Right ventricle myocardium inferior (tissue), 1 donor: ENCODE measurements at regions not wholly inside any gene's neighbourhood (a gene's known extent, or its start where the extent isn't known, plus 50 kb on each side); places are given as distances from the start of the nearest gene placed in this dataset.

Source experiments
- ATAC-seq: fragments of 200-7000 bp; cut with Tn5 transposase; one replicate; pipeline ENCODE4 v1.9.1; 2020; ENCODE audit warnings: mild to moderate bottlenecking, moderate library complexity
- DNase-seq: peaks from one replicate; pipeline ENCODE4 v3.0.0; 2021; ENCODE audit errors: missing footprints
- intact Hi-C: fragments of 100-400 bp; cut with DNase I; formaldehyde crosslinking; loops from one replicate; pipeline ENCODE4 v1.11.0; 2022
- donor health status: DM: no; HTN: yes; CAD: no; lungs with severe emphysema.

- ATAC-seq (no peak), DNase-seq (no peak)
- intact Hi-C loops = no loop called here
These were observed 140.3 kb downstream of the ARL6IP6 start for GRCh38 chr2:152858594-152859265.

GRCh38 chr2:152846697-152847470, 128.5 kb downstream of the ARL6IP6 start:
- ATAC-seq (no peak), DNase-seq (no peak)
- intact Hi-C loops = no loop called here

GRCh38 chr2:152835674-152836073, 117.3 kb downstream of the ARL6IP6 start:
- DNase-seq (no peak), ATAC-seq (no peak)
- intact Hi-C loops = no loop called here

GRCh38 chr2:152827944-152828343, 109.5 kb downstream of the ARL6IP6 start:
- no peak for DNase-seq
- ATAC-seq = no peak

GRCh38 chr2:152826581-152827279, 108.3 kb downstream of the ARL6IP6 start:
- no peak for DNase-seq
- ATAC-seq = no peak
- intact Hi-C loops = no loop called here

More at GRCh38 chr2:152827944-152828343, 109.5 kb downstream of the ARL6IP6 start:
- intact Hi-C loops = no loop called here

- intact Hi-C loops = no loop called here
These were observed 107.4 kb downstream of the ARL6IP6 start for GRCh38 chr2:152825834-152826233.

GRCh38 chr2:152823905-152824304, 105.5 kb downstream of the ARL6IP6 start:
- intact Hi-C loops = no loop called here
- no peak for DNase-seq
- no peak for ATAC-seq

More at GRCh38 chr2:152825834-152826233, 107.4 kb downstream of the ARL6IP6 start:
- DNase-seq = no peak
- ATAC-seq = no peak

GRCh38 chr2:152822676-152823075, 104.3 kb downstream of the ARL6IP6 start:
- intact Hi-C loops = no loop called here
- ATAC-seq = no peak
- DNase-seq = no peak

- intact Hi-C loops = no loop called here
- ATAC-seq (no peak), DNase-seq (no peak)
These were observed 101.6 kb downstream of the ARL6IP6 start for GRCh38 chr2:152820048-152820447.

GRCh38 chr2:152815634-152816257, 97.3 kb downstream of the ARL6IP6 start:
- intact Hi-C loops = no loop called here
- no peak for DNase-seq
- no peak for ATAC-seq

- no peak for DNase-seq
- intact Hi-C loops = no loop called here
- no peak for ATAC-seq
These were observed 96.1 kb downstream of the ARL6IP6 start for GRCh38 chr2:152814475-152815030.

- no peak for ATAC-seq
- intact Hi-C loops = no loop called here
- DNase-seq = no peak
These were observed 94.9 kb downstream of the ARL6IP6 start for GRCh38 chr2:152813351-152813750.
